CD4-positive, alpha-beta T cell treated with Interleukin-21 for 1 hour (primary cell): ENCODE measurements at regions not wholly inside any gene's neighbourhood (a gene's known extent, or its start where the extent isn't known, plus 50 kb on each side); places are given as distances from the start of the nearest gene placed in this dataset.

Experiments used
- DNase-seq: peaks from one replicate; pipeline ENCODE4 v3.0.0-alpha.2; 2020

- peak; percentile 6 for DNase-seq
Measured at GRCh38 chr5:155884041-155884440, 442.9 kb upstream of the SGCD start.

GRCh38 chr5:155885199-155885598, 441.8 kb upstream of the SGCD start:
- DNase-seq: peak; percentile 11

- no peak for DNase-seq
Measured at GRCh38 chr5:155886311-155887031, 440.5 kb upstream of the SGCD start.

- no peak for DNase-seq
Measured at GRCh38 chr5:155895484-155895883, 431.5 kb upstream of the SGCD start.

GRCh38 chr5:155897761-155898160, 429.2 kb upstream of the SGCD start:
- DNase-seq: no peak

- DNase-seq: no peak
Measured at GRCh38 chr5:155898284-155898683, 428.7 kb upstream of the SGCD start.

- no peak for DNase-seq
Measured at GRCh38 chr5:155903791-155904190, 423.2 kb upstream of the SGCD start.

- no peak for DNase-seq
Measured at GRCh38 chr5:155905364-155905763, 421.6 kb upstream of the SGCD start.

GRCh38 chr5:155906046-155906445, 420.9 kb upstream of the SGCD start:
- no peak for DNase-seq

GRCh38 chr5:155908543-155908942, 418.4 kb upstream of the SGCD start:
- no peak for DNase-seq

GRCh38 chr5:155912291-155912690, 414.7 kb upstream of the SGCD start:
- DNase-seq: no peak

GRCh38 chr5:155914766-155915165, 412.2 kb upstream of the SGCD start:
- no peak for DNase-seq

- no peak for DNase-seq
Measured at GRCh38 chr5:155915601-155916000, 411.4 kb upstream of the SGCD start.

- no peak for DNase-seq
Measured at GRCh38 chr5:155919126-155919525, 407.8 kb upstream of the SGCD start.

GRCh38 chr5:155919725-155920124, 407.2 kb upstream of the SGCD start:
- DNase-seq: no peak

- no peak for DNase-seq
Measured at GRCh38 chr5:155921621-155922020, 405.3 kb upstream of the SGCD start.

GRCh38 chr5:155923784-155924183, 403.2 kb upstream of the SGCD start:
- no peak for DNase-seq

- DNase-seq: no peak
Measured at GRCh38 chr5:155926031-155926430, 400.9 kb upstream of the SGCD start.

GRCh38 chr5:155926766-155927165, 400.2 kb upstream of the SGCD start:
- DNase-seq: no peak

- no peak for DNase-seq
Measured at GRCh38 chr5:155929112-155929511, 397.9 kb upstream of the SGCD start.

- DNase-seq: no peak
Measured at GRCh38 chr5:155934964-155935363, 392.0 kb upstream of the SGCD start.

- no peak for DNase-seq
Measured at GRCh38 chr5:155935723-155936122, 391.2 kb upstream of the SGCD start.

GRCh38 chr5:155936520-155937406, 390.2 kb upstream of the SGCD start:
- DNase-seq: no peak

- DNase-seq: no peak
Measured at GRCh38 chr5:155938051-155938450, 388.9 kb upstream of the SGCD start.
